ENCODE measurements at regions not wholly inside any gene's neighbourhood (a gene's known extent, or its start where the extent isn't known, plus 50 kb on each side); places are given as distances from the start of the nearest gene placed in this dataset.

DNA sequence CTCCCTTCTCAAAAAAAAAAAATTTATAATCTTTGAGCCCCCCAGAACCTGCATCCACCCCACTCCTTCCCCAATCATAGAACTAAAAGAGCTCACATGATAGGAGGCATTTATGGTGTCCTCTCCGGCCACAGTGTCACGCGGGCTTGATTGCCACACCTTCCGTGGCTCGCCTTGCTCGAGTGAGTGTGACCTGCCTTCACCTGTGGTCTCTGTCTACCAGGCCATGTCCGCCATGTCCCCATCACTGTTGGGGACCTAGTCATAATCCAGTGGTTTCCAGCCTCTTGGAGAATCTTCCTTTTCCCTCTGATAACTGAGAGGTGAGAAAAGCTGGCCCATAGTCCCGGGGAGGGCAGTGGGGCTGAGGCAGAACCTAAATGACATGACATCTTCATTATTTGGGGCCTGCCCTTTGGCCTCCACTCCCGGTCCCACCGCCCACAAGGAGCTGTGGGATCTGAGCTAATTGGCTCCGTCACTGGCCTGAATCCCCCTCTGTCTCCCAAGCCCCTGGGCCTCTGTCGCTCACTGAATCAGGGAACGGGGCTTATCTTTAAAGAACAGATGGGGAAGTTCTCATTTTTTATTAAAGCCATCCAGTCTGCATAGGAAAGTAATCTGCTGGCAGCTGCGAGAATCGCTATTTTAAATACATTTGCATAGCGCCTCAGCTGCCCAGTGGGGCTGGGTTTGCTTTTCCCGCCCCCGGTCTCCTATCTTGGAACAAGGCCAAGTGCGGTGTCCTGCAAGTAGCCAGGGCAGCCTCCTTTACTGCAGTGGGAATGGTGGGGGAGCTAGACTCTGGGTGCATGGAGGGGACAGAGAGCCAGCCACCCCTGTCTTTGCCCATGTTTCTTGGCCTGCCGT is 197.6 kb upstream of the PMEPA1 start:
- DNase-seq (no peak), ATAC-seq (no peak)
- no peak overlapping the region for H3K4me3 ChIP-seq (ENCODE audit: low read length)
- H3K79me2 ChIP-seq (ENCODE audit: low read length): no peaks in the 10 kb centered on the region
- no peaks in the 10 kb centered on the region for H3K27me3 ChIP-seq (ENCODE audit: low read length)
- no peaks in the 10 kb centered on the region for H3K9me3 ChIP-seq (ENCODE audit: low read length)
- no peak for TF ChIP-seq EZH2phosphoT487 (IDR thresholded peaks at IDR 0.05; ENCODE audit: borderline replicate concordance, low read length)
- TF ChIP-seq EZH2 (IDR thresholded peaks at IDR 0.05; ENCODE audit: low read length, unreplicated experiment): no peak
- H4K20me1 ChIP-seq (ENCODE audit: low read length): no peaks in the 10 kb centered on the region
- CTCF ChIA-PET: no interaction called here
- H2AFZ ChIP-seq (ENCODE audit: low read length): no peak overlapping the region
- POLR2A ChIA-PET (ENCODE audit: unreplicated experiment): no interaction called here
- H3F3A ChIP-seq (ENCODE audit: low read length, unreplicated experiment): no peaks in the 10 kb centered on the region
- H3K36me3 ChIP-seq (ENCODE audit: low read depth, low read length): no peaks in the 10 kb centered on the region
- no peak overlapping the region for H3K9ac ChIP-seq (ENCODE audit: low read length)
- intact Hi-C loops (cut with micrococcal nuclease): no loop called here
- H3K9me2 ChIP-seq (replicated peaks; ENCODE audit: low read length): 0 out of 2 replicates have a peak, but pooled peaks cover 3% of the 10 kb centered on the region
- no peak overlapping the region for H3K4me2 ChIP-seq (ENCODE audit: low read length)
- H3K27ac ChIP-seq (ENCODE audit: low read length): no peak overlapping the region
- H3K4me1 ChIP-seq (ENCODE audit: insufficient read depth, low read length): peaks cover 9% of the 10 kb centered on the region
- BruUV-seq (replicated peaks): no TSS peak

DNA sequence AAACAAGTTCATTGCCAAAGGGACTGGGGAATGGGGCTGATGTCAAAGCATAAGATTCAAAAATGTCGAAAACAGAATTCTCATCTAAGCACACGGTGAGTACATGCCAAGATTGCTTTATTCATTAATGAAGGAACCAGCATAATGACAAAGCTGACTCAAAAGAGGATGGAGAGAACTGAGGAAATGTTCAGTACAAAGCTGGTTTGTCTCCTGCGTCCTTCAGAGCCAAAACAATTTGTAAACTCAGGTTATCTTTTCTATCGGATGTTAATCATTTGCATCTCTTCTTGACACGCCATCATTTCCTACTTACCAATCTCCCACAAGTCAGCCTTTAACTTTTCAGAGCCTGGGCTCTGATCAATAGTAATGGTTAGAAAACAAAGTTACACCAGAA is 195.6 kb upstream of the PMEPA1 start:
- no peak for ATAC-seq
- ChIA-PET CTCF (interaction anchor here (0.7 kb wide), 1 partner anchor 308 kb away, joined by 4 read pairs; no protein-coding TSS in a partner anchor), POLR2A (ENCODE audit: unreplicated experiment) (no interaction called here)
- Histone ChIP-seq H3K9ac (ENCODE audit: low read length) (no peak overlapping the region), H3K4me3 (ENCODE audit: low read length) (no peak overlapping the region), H3K4me1 (ENCODE audit: insufficient read depth, low read length) (peaks cover 18% of the 10 kb centered on the region), H3K9me2 (replicated peaks; ENCODE audit: low read length) (0 out of 2 replicates have a peak, but pooled peaks cover 3% of the 10 kb centered on the region), H3K79me2 (ENCODE audit: low read length) (no peaks in the 10 kb centered on the region), H4K20me1 (ENCODE audit: low read length) (no peaks in the 10 kb centered on the region), H3K27me3 (ENCODE audit: low read length) (no peaks in the 10 kb centered on the region), H3K4me2 (ENCODE audit: low read length) (no peak overlapping the region), H3K9me3 (ENCODE audit: low read length) (no peaks in the 10 kb centered on the region), H3K36me3 (ENCODE audit: low read depth, low read length) (no peaks in the 10 kb centered on the region), H2AFZ (ENCODE audit: low read length) (no peak overlapping the region), H3F3A (ENCODE audit: low read length, unreplicated experiment) (no peaks in the 10 kb centered on the region), H3K27ac (ENCODE audit: low read length) (no peak overlapping the region)
- TF ChIP-seq, protein P1, sequence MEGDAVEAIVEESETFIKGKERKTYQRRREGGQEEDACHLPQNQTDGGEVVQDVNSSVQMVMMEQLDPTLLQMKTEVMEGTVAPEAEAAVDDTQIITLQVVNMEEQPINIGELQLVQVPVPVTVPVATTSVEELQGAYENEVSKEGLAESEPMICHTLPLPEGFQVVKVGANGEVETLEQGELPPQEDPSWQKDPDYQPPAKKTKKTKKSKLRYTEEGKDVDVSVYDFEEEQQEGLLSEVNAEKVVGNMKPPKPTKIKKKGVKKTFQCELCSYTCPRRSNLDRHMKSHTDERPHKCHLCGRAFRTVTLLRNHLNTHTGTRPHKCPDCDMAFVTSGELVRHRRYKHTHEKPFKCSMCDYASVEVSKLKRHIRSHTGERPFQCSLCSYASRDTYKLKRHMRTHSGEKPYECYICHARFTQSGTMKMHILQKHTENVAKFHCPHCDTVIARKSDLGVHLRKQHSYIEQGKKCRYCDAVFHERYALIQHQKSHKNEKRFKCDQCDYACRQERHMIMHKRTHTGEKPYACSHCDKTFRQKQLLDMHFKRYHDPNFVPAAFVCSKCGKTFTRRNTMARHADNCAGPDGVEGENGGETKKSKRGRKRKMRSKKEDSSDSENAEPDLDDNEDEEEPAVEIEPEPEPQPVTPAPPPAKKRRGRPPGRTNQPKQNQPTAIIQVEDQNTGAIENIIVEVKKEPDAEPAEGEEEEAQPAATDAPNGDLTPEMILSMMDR (conservative IDR thresholded peaks at IDR 0.05; ENCODE audit: low read depth, low read length): no peak
- TF ChIP-seq EZH2 (IDR thresholded peaks at IDR 0.05; ENCODE audit: low read length, unreplicated experiment) (no peak), EZH2phosphoT487 (IDR thresholded peaks at IDR 0.05; ENCODE audit: borderline replicate concordance, low read length) (no peak)
- BruUV-seq (replicated peaks): no TSS peak
- DNase-seq: no peak
- intact Hi-C loops (cut with micrococcal nuclease): no loop called here

DNA sequence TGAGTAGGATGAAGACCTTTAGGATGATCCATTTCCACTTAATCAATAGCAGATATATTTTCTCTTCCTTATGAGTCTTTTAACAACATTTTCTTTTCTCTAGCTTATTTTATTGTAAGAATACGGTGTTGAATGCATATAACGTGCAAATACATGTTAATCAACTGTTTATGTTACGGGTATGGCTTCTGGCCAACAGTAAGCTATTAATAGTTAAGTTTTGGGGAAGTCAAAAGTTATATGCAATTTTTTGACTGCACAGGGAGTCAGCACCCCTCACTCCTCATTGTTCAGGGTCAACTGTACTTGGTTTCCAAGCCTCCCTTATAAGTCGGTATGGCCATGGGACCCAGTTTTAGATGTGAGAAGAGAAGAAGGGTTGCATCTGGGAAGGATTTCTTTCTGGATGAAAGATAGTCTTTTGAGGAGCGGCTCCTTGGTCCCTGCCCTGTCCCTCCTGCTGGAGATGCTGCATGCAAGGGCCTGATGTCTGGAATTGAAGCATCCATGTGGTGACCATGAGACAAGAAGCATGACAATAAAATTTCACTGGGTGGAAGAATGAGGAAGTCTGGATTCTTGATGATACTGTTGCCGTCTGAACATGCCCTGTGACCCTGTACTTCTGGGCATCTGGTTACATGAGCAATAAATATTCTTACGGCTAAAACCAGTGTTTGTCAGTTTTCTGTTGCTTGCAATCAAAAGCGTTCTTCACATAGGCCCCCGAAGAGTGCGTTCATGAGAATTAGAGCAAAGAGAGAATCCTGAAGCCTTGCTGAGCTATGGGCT is 194.7 kb upstream of the PMEPA1 start:
- DNase-seq (no peak), ATAC-seq (no peak)
- H3K4me2 ChIP-seq (ENCODE audit: low read length): no peak overlapping the region
- no peaks in the 10 kb centered on the region for H3K36me3 ChIP-seq (ENCODE audit: low read depth, low read length)
- no peak overlapping the region for H3K27ac ChIP-seq (ENCODE audit: low read length)
- ChIA-PET POLR2A (ENCODE audit: unreplicated experiment) (no interaction called here), CTCF (no interaction called here)
- H3K4me3 ChIP-seq (ENCODE audit: low read length): no peak overlapping the region
- H3K9me2 ChIP-seq (replicated peaks; ENCODE audit: low read length): 0 out of 2 replicates have a peak, but pooled peaks cover 3% of the 10 kb centered on the region
- H3K27me3 ChIP-seq (ENCODE audit: low read length): no peaks in the 10 kb centered on the region
- H3K79me2 ChIP-seq (ENCODE audit: low read length): no peaks in the 10 kb centered on the region
- H3F3A ChIP-seq (ENCODE audit: low read length, unreplicated experiment): no peaks in the 10 kb centered on the region
- no peak overlapping the region for H3K9ac ChIP-seq (ENCODE audit: low read length)
- BruUV-seq (replicated peaks): no TSS peak
- no peaks in the 10 kb centered on the region for H3K9me3 ChIP-seq (ENCODE audit: low read length)
- H4K20me1 ChIP-seq (ENCODE audit: low read length): no peaks in the 10 kb centered on the region
- intact Hi-C loops (cut with micrococcal nuclease): no loop called here
- H3K4me1 ChIP-seq (ENCODE audit: insufficient read depth, low read length): peaks cover 24% of the 10 kb centered on the region
- TF ChIP-seq, protein P1 (conservative IDR thresholded peaks at IDR 0.05; ENCODE audit: low read depth, low read length): no peak
- TF ChIP-seq EZH2phosphoT487 (IDR thresholded peaks at IDR 0.05; ENCODE audit: borderline replicate concordance, low read length): no peak
- no peak for TF ChIP-seq EZH2 (IDR thresholded peaks at IDR 0.05; ENCODE audit: low read length, unreplicated experiment)
- H2AFZ ChIP-seq (ENCODE audit: low read length): no peak overlapping the region
